HepG2 (cell line): ENCODE measurements at regions not wholly inside any gene's neighbourhood (a gene's known extent, or its start where the extent isn't known, plus 50 kb on each side); places are given as distances from the start of the nearest gene placed in this dataset.

Experiments
- AGO2 ChIP-seq: fragments of 200-400 bp; formaldehyde crosslinking; optimal IDR thresholded peaks from 2 replicates; pipeline ENCODE3; 2017; ENCODE audit warnings: mild to moderate bottlenecking, low read depth, low read length, moderate library complexity
- CBFB ChIP-seq: sonication (generic); formaldehyde crosslinking; IDR thresholded peaks from 2 replicates; pipeline ENCODE4 v1.4.0; 2020; ENCODE audit warnings: missing genetic modification reagents
- FOXP4 ChIP-seq: sonication (generic); formaldehyde crosslinking; IDR thresholded peaks from 2 replicates; pipeline ENCODE4 v1.4.0; 2020; ENCODE audit warnings: missing genetic modification reagents
- GTF2F1 ChIP-seq: fragments of 150-350 bp; IDR thresholded peaks from 2 replicates; pipeline ENCODE4 v1.6.1; 2014; ENCODE audit warnings: low read length
- KLF15 ChIP-seq: sonication (generic); formaldehyde crosslinking; IDR thresholded peaks from 2 replicates; pipeline ENCODE4 v1.8.1; 2023; ENCODE audit warnings: borderline replicate concordance, mild to moderate bottlenecking, inconsistent platforms, missing genetic modification reagents, mixed read lengths
- RELA ChIP-seq: sonication (generic); formaldehyde crosslinking; IDR thresholded peaks from 2 replicates; pipeline ENCODE4 v1.4.0; 2020; ENCODE audit warnings: missing genetic modification reagents
- ZNF547 ChIP-seq: sonication (generic); formaldehyde crosslinking; IDR thresholded peaks from 2 replicates; pipeline ENCODE4 v1.5.1; 2020; ENCODE audit warnings: mild to moderate bottlenecking, missing genetic modification reagents

- no peak for TF ChIP-seq FOXP4 (CRISPR knock-in tag)
- TF ChIP-seq GTF2F1: no peak
- TF ChIP-seq ZNF547: no peak
- no peak for TF ChIP-seq CBFB (CRISPR knock-in tag)
- no peak for TF ChIP-seq RELA
- no peak for TF ChIP-seq AGO2
- no peak for TF ChIP-seq KLF15 (CRISPR knock-in tag)
Observed at GRCh38 chrY:17044272-17044671, 835.7 kb downstream of the CDY2B start.
